ENCODE measurements at regions not wholly inside any gene's neighbourhood (a gene's known extent, or its start where the extent isn't known, plus 50 kb on each side); places are given as distances from the start of the nearest gene placed in this dataset.

DNA sequence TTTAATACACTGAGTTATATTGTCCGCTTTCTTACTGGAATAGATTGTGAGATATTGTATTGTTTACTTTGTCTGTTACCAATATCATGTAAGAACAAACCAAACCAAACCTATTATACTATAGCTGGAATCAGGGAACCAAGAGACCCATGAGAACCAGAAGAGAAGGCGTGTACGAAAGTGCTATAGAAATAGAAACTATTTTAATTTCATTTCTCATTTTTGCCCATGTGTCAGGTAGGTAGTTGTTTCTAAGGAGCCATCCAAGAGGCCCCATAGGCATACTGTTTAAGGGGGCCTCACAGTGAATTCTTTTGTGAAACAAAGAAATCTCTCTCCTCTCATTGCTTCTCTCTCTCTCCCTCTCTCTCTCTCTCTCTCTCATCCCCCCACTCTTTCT, 363.6 kb downstream of the RNF144A start:
- TF ChIP-seq, protein P1, sequence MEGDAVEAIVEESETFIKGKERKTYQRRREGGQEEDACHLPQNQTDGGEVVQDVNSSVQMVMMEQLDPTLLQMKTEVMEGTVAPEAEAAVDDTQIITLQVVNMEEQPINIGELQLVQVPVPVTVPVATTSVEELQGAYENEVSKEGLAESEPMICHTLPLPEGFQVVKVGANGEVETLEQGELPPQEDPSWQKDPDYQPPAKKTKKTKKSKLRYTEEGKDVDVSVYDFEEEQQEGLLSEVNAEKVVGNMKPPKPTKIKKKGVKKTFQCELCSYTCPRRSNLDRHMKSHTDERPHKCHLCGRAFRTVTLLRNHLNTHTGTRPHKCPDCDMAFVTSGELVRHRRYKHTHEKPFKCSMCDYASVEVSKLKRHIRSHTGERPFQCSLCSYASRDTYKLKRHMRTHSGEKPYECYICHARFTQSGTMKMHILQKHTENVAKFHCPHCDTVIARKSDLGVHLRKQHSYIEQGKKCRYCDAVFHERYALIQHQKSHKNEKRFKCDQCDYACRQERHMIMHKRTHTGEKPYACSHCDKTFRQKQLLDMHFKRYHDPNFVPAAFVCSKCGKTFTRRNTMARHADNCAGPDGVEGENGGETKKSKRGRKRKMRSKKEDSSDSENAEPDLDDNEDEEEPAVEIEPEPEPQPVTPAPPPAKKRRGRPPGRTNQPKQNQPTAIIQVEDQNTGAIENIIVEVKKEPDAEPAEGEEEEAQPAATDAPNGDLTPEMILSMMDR (conservative IDR thresholded peaks at IDR 0.05; ENCODE audit: low read length) = no peak
- TF ChIP-seq EZH2phosphoT487 (IDR thresholded peaks at IDR 0.05; ENCODE audit: borderline replicate concordance) = no peak
- Histone ChIP-seq H3K9me2 (replicated peaks; ENCODE audit: low read depth, low read length) (no peaks in the 10 kb centered on the region), H3K79me2 (ENCODE audit: insufficient read depth, low read length) (no peaks in the 10 kb centered on the region), H3F3A (ENCODE audit: low read depth) (no peaks in the 10 kb centered on the region), H2AFZ (ENCODE audit: low read length) (no peak overlapping the region), H3K4me1 (ENCODE audit: insufficient read depth, low read length, poor library complexity, severe bottlenecking) (no peaks in the 10 kb centered on the region), H3K9me3 (ENCODE audit: insufficient read depth, low read depth, low read length) (no peaks in the 10 kb centered on the region), H3K27me3 (ENCODE audit: insufficient read depth, low read length, poor library complexity, severe bottlenecking) (no peaks in the 10 kb centered on the region), H3K9ac (ENCODE audit: low read depth, low read length, poor library complexity, severe bottlenecking) (no peak overlapping the region), H3K4me3 (ENCODE audit: low read length, poor library complexity, severe bottlenecking) (no peak overlapping the region), H4K20me1 (ENCODE audit: insufficient read depth, low read length, poor library complexity, severe bottlenecking) (no peaks in the 10 kb centered on the region), H3K36me3 (ENCODE audit: insufficient read depth, low read length) (no peaks in the 10 kb centered on the region), H3K4me2 (ENCODE audit: low read depth, low read length, poor library complexity, severe bottlenecking) (no peak overlapping the region)

DNA sequence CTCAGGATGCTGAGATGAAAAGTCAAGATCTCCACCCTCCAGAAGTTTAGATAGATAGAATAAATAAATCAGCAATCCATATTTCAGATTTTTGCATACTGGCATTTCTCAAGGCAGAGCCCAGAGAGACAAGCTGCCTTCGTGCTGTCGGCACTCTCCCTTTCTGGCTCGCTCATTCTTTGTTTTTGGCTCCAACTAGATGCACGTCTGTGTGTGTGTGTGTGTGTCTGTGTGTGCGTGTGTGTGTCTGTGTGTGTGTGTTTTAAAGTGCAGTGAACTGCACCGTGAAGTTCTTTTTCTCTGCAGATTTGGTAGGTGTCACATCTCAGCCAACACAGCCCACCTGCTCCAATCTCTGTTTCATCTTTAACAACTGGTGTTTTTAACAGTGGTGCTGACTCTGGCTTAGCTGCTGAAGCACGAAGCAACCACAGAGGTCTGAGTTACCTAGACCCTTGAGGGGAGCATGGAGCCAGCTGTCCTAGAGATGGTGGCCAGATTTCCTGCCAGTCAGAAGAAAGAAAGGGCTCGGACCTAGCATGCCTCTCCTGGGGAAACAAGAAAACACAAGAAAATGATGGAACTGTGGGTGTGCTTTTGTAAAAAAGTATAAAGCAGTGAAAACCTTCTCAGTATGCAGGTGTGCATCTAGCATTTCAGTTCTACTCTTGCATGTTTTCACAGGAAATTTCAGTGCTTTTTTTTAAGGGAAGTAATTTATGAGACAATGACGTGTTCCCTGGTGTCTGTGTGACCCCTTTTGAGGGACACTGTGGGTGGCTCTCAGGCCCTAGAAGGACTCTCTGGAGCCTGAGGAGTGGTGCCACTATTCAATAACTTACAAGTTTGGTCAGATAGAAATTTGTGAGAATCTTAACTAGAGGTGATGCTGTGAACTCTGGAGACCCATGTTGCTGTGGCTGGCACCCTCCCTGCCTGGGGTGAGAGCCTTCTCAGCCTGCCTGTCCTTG, 364.3 kb downstream of the RNF144A start:
- H3K9me2 ChIP-seq (replicated peaks; ENCODE audit: low read depth, low read length) = no peaks in the 10 kb centered on the region
- no peak overlapping the region for H3K4me3 ChIP-seq (ENCODE audit: low read length, poor library complexity, severe bottlenecking)
- H3K4me1 ChIP-seq (ENCODE audit: insufficient read depth, low read length, poor library complexity, severe bottlenecking) = no peaks in the 10 kb centered on the region
- no peaks in the 10 kb centered on the region for H3F3A ChIP-seq (ENCODE audit: low read depth)
- no peaks in the 10 kb centered on the region for H3K36me3 ChIP-seq (ENCODE audit: insufficient read depth, low read length)
- no peaks in the 10 kb centered on the region for H3K9me3 ChIP-seq (ENCODE audit: insufficient read depth, low read depth, low read length)
- no peaks in the 10 kb centered on the region for H4K20me1 ChIP-seq (ENCODE audit: insufficient read depth, low read length, poor library complexity, severe bottlenecking)
- H3K9ac ChIP-seq (ENCODE audit: low read depth, low read length, poor library complexity, severe bottlenecking) = no peak overlapping the region
- H2AFZ ChIP-seq (ENCODE audit: low read length) = no peak overlapping the region
- TF ChIP-seq EZH2phosphoT487 (IDR thresholded peaks at IDR 0.05; ENCODE audit: borderline replicate concordance) = no peak
- TF ChIP-seq, protein P1 (conservative IDR thresholded peaks at IDR 0.05; ENCODE audit: low read length) = no peak
- H3K79me2 ChIP-seq (ENCODE audit: insufficient read depth, low read length) = no peaks in the 10 kb centered on the region
- H3K27me3 ChIP-seq (ENCODE audit: insufficient read depth, low read length, poor library complexity, severe bottlenecking) = no peaks in the 10 kb centered on the region
- H3K4me2 ChIP-seq (ENCODE audit: low read depth, low read length, poor library complexity, severe bottlenecking) = no peak overlapping the region

GRCh38 chr2:7286120-7286519, 368.9 kb downstream of the RNF144A start:
- Histone ChIP-seq H3K4me1 (ENCODE audit: insufficient read depth, low read length, poor library complexity, severe bottlenecking) (no peaks in the 10 kb centered on the region), H3K27me3 (ENCODE audit: insufficient read depth, low read length, poor library complexity, severe bottlenecking) (no peaks in the 10 kb centered on the region), H3K9ac (ENCODE audit: low read depth, low read length, poor library complexity, severe bottlenecking) (no peak overlapping the region), H3K9me2 (replicated peaks; ENCODE audit: low read depth, low read length) (no peaks in the 10 kb centered on the region), H2AFZ (ENCODE audit: low read length) (no peak overlapping the region), H4K20me1 (ENCODE audit: insufficient read depth, low read length, poor library complexity, severe bottlenecking) (no peaks in the 10 kb centered on the region), H3K4me3 (ENCODE audit: low read length, poor library complexity, severe bottlenecking) (no peak overlapping the region), H3F3A (ENCODE audit: low read depth) (no peaks in the 10 kb centered on the region), H3K36me3 (ENCODE audit: insufficient read depth, low read length) (no peaks in the 10 kb centered on the region), H3K9me3 (ENCODE audit: insufficient read depth, low read depth, low read length) (no peaks in the 10 kb centered on the region), H3K79me2 (ENCODE audit: insufficient read depth, low read length) (no peaks in the 10 kb centered on the region), H3K4me2 (ENCODE audit: low read depth, low read length, poor library complexity, severe bottlenecking) (no peak overlapping the region)
- no peak for TF ChIP-seq EZH2phosphoT487 (IDR thresholded peaks at IDR 0.05; ENCODE audit: borderline replicate concordance)
- TF ChIP-seq, protein P1 (conservative IDR thresholded peaks at IDR 0.05; ENCODE audit: low read length) = no peak

Data from Loucy (cell line).